Medulla oblongata (tissue), 1 donor: ENCODE measurements at regions not wholly inside any gene's neighbourhood (a gene's known extent, or its start where the extent isn't known, plus 50 kb on each side); places are given as distances from the start of the nearest gene placed in this dataset.

Source experiments
- DNase-seq: peaks from one replicate; pipeline ENCODE4 v3.0.0-alpha.2; 2015; ENCODE audit errors: extremely low spot score

DNA sequence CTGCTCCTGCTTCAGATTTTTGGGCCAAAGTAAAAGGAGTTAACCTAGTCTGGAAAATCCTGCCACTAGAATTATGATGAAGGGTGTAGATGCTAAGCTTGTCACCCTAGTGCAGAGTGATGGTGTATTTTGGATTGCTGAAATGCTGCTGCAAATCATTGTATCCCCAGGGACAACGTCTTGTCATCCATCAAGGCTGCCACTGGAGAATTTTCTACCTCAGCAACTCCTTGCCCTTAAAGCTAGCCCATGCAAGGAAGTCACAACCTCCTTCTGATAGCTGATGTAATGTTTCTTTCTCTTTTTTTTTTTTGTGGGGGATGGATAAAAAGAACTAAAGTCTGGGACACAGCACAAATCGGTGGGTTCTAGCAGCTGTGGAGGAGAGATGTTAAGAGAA, 139.4 kb upstream of the FRMD6 start:
- DNase-seq = no peak

DNA sequence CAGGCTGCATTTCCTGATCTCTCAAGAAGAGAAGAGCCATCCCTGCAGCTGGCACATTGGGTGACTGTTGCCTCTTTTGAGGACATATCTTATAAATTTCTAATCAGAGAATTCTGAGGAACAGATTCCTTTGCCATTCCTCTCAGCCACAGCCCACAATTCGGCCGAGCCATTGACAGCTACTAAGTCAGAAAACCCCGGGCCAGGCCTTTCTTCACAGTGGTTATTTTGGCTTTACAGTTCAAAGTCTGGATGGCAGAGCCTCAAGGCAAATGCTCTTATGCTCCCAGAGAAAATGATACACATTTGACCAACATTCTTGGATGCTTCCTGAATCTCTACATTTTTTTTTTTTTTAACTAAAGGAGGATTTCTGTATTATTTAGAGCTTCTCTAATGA, 138.4 kb upstream of the FRMD6 start:
- DNase-seq = no peak

- DNase-seq = no peak
Measured at GRCh38 chr14:51513933-51514332, 137.8 kb upstream of the FRMD6 start.

GRCh38 chr14:51515611-51516010, 136.1 kb upstream of the FRMD6 start:
- DNase-seq = peak; percentile 51

DNA sequence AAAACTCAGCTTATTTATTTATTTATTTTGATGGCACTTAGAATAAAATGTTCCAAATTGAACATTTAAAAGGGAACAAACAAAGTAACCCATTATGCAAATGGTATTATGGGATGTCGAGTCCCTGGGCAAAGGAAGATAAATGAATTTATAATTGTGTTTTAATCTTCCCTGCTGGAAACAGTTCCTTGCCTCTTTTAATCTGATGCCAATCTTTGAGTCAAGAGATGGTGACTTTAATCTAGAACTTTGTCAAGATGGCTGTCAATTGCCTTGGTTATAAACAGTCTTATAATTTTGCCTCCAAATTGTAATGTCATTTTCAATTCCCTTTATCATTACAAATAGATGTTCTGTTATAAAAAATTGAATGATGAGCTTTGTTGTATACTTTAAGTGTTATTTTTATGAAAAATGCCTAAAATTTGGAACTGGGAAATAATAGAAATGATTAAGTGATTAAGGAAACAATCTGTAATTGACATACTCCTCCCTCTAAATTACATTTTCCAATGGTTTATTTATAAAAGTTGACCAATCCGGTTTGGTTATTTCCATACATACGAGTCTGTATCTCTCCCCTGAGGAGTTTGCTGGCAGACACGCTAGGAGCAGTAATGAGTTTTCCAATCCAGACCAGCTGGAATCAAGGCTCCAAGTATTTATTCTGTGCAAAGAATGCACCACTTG, 134.9 kb upstream of the FRMD6 start:
- no peak for DNase-seq

DNA sequence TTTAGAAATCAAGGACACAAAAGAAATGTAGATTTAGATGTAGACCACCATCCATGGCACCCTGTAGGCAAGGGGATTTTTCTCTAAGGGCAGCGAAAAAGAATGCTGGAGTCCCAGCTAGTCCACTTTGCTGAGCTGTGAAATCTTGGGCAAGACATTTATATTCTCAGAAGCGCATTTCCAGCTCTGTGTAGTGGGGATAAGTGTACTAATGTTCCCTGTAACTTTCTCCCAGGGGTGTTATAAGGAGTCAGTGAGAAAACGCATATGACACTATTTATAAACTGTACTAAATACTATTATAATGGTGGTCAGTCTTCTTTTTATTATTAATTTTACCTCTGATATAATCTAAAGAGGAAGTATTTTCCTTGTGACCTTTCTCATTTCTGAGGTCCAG, 133.4 kb upstream of the FRMD6 start:
- no peak for DNase-seq

DNA sequence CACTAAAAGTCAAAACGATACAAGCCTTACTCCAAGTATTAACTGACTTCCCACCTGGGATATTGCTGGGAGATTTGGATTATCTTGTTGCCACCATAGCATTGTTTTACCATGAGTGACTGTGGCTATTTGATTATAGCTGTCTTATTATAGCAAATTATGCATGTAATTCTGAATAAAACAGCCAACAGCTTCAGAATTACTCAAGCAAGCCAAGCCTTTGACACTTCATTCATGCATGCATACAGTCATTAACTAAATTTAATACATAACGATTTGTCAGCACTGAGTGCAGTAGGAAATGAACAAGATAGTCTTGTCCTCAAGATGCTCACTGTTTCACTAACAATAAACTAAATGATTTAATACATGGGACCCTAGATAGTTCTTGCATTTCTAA, 133.0 kb upstream of the FRMD6 start:
- DNase-seq = no peak

GRCh38 chr14:51520087-51520486, 131.6 kb upstream of the FRMD6 start:
- DNase-seq = no peak

DNA sequence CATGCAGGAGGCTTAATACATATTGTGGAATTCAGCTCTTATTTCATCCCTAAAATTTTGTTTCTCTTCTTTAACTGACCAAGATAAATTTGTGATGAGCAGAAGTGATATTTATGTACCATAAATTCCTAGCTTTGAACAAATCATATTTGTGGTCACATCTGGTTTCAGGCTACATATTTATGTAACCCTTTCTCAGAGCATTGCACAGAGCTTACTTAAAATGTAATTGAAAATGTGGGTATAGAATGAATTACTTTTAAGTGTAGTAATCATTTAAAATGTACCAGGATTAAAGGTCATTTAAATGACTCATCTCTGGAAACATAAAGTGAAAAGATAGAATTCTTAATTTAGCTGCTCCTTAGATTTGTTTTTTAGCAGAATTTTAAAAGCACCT, 129.9 kb upstream of the FRMD6 start:
- DNase-seq = no peak

DNA sequence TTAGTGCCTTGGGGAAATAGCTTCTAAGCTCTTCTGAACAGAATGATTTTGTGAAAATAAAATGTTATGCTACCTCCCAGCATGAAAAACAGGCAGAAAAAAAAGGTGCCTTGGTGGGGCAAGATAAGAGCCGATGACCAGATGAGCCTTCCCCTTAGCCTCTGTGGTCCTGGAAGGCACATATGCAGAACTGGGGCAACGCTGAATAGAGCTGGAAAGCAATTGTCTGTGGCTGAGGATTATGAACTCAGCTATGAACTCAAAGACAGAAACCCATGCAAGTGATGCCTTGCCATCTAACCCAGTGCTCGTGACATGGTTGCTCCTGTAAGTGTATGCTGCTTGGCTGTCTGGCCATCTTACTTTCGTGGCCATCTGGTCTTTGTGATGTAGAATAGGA, 128.5 kb upstream of the FRMD6 start:
- DNase-seq = no peak

- no peak for DNase-seq
Measured at GRCh38 chr14:51525739-51526138, 126.0 kb upstream of the FRMD6 start.

DNA sequence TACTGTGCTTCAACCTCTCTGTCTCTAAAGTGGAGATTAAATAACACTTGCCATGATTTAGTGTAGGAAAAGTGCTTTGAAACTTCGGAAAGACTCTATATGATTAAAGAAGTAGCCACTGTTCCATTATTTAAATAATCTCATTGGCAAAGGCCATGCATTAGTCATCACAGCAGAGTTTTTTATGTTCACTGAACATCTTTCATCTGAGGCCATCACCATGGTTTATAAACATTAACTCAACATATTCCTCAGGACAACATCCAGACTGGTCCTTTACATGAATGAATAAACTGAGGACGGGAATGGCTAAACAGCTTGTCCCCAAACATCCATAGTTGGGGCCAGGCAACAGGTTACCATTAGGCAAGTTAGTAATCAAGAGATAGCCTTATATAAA, 124.6 kb upstream of the FRMD6 start:
- no peak for DNase-seq

DNA sequence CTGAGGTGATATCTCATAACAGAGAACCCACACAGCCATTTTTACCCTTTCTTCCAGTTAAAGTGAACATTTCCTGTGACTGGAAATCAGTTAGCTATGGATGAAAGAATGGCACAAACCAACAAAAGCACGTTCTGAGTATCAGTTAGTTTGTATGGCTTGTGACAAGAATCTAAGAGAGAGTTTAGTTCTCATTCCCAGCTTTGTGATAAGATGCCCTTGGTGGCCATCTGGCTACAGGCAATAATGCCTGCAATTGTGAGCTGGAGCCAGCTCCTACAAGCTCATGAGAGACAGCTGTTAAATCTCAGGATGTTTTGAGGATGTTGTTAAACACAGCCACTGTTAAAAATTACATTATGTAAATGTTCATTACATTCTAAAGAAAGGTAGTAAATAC, 122.0 kb upstream of the FRMD6 start:
- no peak for DNase-seq

- no peak for DNase-seq
Measured at GRCh38 chr14:51533160-51533559, 118.5 kb upstream of the FRMD6 start.

DNA sequence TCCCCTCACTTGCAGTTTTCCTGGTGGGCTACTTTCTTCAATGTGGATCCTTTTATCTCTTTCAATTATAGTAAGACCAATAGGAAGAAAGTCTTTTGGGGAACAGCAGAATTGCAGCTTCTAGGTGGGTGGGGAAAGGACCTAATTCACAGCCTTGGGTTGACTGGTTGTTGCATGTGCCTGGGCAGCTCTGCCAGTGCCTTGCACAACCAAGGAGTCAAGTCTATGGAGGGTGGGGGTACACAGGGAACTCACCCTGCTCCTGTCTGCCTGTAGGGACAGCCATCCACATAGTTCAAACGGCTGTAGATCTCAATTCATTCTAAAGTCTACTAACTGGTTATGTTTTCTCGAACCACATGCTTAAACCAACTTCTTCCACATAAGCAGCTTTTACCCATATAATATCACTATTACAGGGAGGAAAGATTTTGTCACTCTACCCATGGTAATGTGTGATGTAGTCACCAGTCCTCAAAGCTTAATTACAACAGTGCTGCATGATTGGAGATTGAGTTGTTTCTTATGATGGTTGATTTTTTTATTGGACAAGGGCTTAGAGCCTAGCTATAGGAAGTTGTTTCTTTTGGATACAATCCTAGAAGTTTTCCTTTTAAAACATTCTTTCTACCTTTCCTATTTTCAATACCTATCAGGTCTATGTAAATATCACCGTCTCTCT, 117.7 kb upstream of the FRMD6 start:
- no peak for DNase-seq

DNA sequence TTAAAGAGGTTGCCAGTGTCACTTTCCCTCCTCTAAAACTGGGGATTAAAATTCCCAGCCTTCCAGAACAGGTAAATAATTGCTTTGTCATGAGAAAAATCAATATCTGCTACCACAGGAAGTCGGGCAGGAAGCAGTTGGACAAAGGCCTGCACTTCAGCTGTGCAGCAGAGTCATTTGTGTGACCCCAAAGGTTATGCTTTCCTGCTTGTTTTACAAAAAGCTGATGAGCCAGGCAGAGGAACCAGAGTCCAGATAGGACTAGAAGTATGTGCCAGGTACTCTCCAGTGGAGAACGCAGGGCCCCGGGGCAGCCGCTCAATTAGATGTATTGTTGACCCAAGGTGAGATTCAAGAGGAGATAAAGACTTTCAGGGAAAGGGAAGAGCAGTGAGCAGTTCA, 117.1 kb upstream of the FRMD6 start:
- DNase-seq = no peak

GRCh38 chr14:51535443-51536044, 116.2 kb upstream of the FRMD6 start:
- no peak for DNase-seq

GRCh38 chr14:51538973-51539372, 112.7 kb upstream of the FRMD6 start:
- no peak for DNase-seq

DNA sequence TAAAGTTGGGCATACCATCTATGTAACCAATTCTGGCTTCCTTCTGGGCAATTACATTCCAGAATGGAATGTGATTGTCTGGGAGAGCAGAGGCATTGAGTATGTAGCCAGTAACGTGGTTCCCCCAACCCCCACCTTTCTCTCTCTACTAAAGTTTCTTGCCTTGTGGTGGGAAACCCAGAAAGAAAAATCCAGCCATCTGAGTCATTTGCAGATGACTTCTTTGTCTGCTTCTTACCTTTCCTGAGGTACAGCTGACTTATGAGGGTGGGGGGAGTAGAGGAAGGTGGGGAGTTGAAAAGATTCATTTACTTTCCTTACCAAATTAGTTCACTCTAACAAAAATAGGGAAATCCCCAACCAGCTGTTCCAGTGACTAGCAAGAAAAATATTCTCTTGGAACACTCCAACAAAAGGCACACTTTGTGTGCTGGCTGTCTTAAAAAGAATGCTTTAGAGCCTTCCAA, 112.1 kb upstream of the FRMD6 start:
- no peak for DNase-seq

DNA sequence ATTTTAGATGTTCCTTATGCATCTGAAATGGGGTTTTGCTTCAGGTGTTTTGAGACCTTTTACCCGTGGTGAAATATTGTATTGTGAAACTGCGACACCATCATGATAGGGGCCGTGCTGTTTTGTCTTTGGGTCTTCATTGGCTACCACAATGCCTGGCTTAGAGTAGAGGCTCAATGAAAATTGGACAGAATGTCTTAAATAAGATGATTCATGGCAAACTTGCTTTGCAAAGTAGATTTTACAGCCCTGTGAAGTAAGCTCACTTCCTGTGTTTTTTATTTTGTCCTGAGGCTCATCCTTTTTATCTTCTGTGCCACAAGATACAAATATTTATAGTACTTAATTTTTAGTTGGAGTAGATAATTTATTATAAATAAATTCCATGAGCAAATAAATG, 111.3 kb upstream of the FRMD6 start:
- no peak for DNase-seq

DNA sequence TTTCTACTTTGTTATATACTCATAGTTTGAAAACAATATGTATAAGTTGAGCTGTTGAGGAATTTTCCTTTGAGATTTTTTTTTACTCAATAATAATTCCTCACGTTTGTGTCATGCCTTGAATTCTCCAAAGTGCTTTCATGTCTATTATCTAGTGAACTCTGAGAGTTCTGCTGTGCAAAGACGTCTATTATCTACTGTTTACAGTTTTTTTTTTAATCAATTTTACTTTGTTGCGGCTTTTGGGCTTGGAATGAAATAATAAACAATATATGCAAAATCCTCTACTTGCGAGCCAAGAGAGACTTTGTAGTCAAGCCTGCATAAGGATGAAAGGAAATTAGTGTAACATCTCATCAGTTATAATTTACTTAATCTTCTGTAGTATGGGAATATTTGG, 107.2 kb upstream of the FRMD6 start:
- DNase-seq = no peak

DNA sequence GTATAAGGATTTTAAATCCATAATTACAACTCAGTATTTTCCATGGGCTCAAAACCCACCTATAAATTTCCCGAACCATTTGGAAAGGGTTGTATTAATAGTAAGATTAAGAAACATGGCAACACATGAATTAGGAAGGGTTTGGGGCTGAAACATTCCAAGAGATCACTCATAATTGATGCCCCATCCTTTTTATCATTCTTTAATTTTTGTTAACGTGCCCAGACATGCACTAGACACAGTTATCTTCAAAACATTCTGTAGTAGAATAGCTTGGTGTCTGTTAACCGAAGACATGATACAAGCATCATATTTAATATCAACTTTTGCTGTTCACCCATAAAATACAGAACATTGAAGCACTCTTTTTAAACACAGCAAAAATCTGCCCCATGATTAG, 106.8 kb upstream of the FRMD6 start:
- DNase-seq = no peak

- DNase-seq = no peak
Measured at GRCh38 chr14:51545396-51545795, 106.3 kb upstream of the FRMD6 start.
